Stomach (tissue), 4 donors: ENCODE measurements at regions not wholly inside any gene's neighbourhood (a gene's known extent, or its start where the extent isn't known, plus 50 kb on each side); places are given as distances from the start of the nearest gene placed in this dataset.

ENCODE experiments used
- CTCF ChIP-seq, 7 experiments: fragments of 450-650 bp in 4 of 7; fragments of 200-600 bp in 3 of 7; sonication (generic) in 3 of 7; IDR thresholded peaks; one replicate each; pipeline ENCODE4 v1.5.1; 2016 to 2019; ENCODE audit warnings: antibody characterized with exemption in 7 of 7, control low read depth in 2 of 7, mild to moderate bottlenecking in 1 of 7
- EP300 ChIP-seq: sonication (generic); formaldehyde crosslinking; IDR thresholded peaks from one replicate; pipeline ENCODE4 v1.6.1; 2017; ENCODE audit warnings: antibody characterized with exemption
- POLR2A ChIP-seq, 4 donors: fragments of 450-650 bp; IDR thresholded peaks; one replicate each; pipeline ENCODE4 v1.6.1; 2016; ENCODE audit warnings: antibody characterized with exemption in 4 of 4, control low read depth in 2 of 4, mild to moderate bottlenecking in 1 of 4, moderate library complexity in 1 of 4
- POLR2AphosphoS5 ChIP-seq, 3 donors: sonication (generic); formaldehyde crosslinking; IDR thresholded peaks; one replicate each; pipeline ENCODE4 v1.6.1; 2016; ENCODE audit warnings: antibody characterized with exemption in 3 of 3

DNA sequence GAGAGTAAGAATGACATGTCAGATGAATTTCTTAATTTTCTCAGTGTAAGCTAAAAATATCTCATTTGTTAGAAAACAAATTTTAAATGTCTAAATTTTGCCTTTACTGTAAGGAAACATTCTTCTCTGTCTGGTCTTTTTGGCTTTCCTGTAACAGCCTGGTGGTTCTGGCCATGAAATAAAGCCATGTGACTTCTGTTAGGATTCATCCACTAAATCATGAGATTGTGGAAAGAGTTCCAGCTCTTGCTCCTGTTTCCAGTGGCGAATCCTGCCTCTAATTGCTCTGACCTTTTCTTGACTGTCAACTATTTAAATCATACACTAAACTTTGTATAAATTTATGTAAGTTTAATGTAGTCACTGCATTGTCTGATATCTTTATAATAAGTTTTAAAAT, 398.5 kb upstream of the AKR1E2 start:
- TF ChIP-seq CTCF (IDR thresholded peaks at IDR 0.05) (no peak), POLR2A (IDR thresholded peaks at IDR 0.05) (no peak), EP300 (no peak), POLR2AphosphoS5 (IDR thresholded peaks at IDR 0.05) (no peak)
